K562 (cell line): ENCODE measurements at regions not wholly inside any gene's neighbourhood (a gene's known extent, or its start where the extent isn't known, plus 50 kb on each side); places are given as distances from the start of the nearest gene placed in this dataset.
A peak's percentile ranks its signal among the peaks of the same experiment; 100 is the strongest.

Experiments
- ATAC-seq: fragments of 200-7000 bp; cut with Tn5 transposase; 3 replicates; pipeline ENCODE4 v1.9.1; 2020; ENCODE audit warnings: moderate library complexity
- BruUV-seq: library from RNA; stranded (reverse); fragments of 400-500 nt; replicated peaks from 2 replicates; lab custom pipeline; 2021; lab: Mats Ljungman, UMichigan
- CTCF ChIA-PET: fragments of 300-600 bp; formaldehyde crosslinking; extraction: SDS; loops from one replicate; lab custom pipeline; 2021; ENCODE audit warnings: low intra/inter-chr PET ratio; lab: Yijun Ruan, JAX
- POLR2A ChIA-PET: fragments of 300-600, 350-650 bp; sonication (Branson Sonifier 250); formaldehyde crosslinking; extraction: SDS; loops from one replicate; lab custom pipeline; 2021; ENCODE audit warnings: antibody characterized with exemption, inconsistent platforms; lab: Yijun Ruan, JAX
- DNase-seq, 4 experiments: peaks; one replicate each; pipeline versions ENCODE4 v3.0.0 to v3.0.0-alpha.2; 2011 to 2018; ENCODE audit warnings: low spot score in 3 of 4, mixed read lengths in 3 of 4; ENCODE audit errors: extremely low read depth in 1 of 4
- FAIRE-seq: peaks from 2 replicates; lab custom pipeline; 2011; peaks lifted over from hg19 to GRCh38; lab: Jason Lieb, UNC
- H2AFZ ChIP-seq: 2 replicates; pipeline ENCODE4 v1.6.0; 2011; ENCODE audit warnings: low read depth, low read length, control low read depth, inconsistent platforms
- H3K27ac ChIP-seq: fragments of 200-600 bp; 3 replicates; pipeline ENCODE4 v1.8.0; 2011; ENCODE audit warnings: low read depth, mild to moderate bottlenecking, control low read depth, inconsistent platforms, low read length, moderate library complexity, mixed read lengths; ENCODE audit errors: extremely low read depth
- H3K27me3 ChIP-seq, 2 experiments: fragments of 300-600 bp in 1 of 2; 2 replicates in 1 of 2; 3 replicates in 1 of 2; pipeline versions ENCODE4 v1.6.0 to v1.8.0; 2011; ENCODE audit warnings: inconsistent platforms in 2 of 2, low read length in 2 of 2, mild to moderate bottlenecking in 1 of 2, mixed read lengths in 1 of 2, moderate library complexity in 1 of 2; ENCODE audit not compliant: control insufficient read depth in 2 of 2, insufficient read depth in 2 of 2
- H3K36me3 ChIP-seq: fragments of 300-600 bp; 3 replicates; pipeline ENCODE4 v1.8.0; 2011; ENCODE audit warnings: mild to moderate bottlenecking, low read length, inconsistent platforms; ENCODE audit not compliant: control insufficient read depth, insufficient read depth
- H3K4me1 ChIP-seq, 2 experiments: fragments of 200-600 bp in 1 of 2; replicated peaks in 1 of 2; 2 replicates in 1 of 2; 3 replicates in 1 of 2; pipeline versions ENCODE4 v1.5.1 to v1.8.0; 2011; ENCODE audit warnings: inconsistent platforms in 2 of 2, low read length in 2 of 2, mild to moderate bottlenecking in 1 of 2, mixed read lengths in 1 of 2, moderate library complexity in 1 of 2; ENCODE audit not compliant: control insufficient read depth in 2 of 2, insufficient read depth in 2 of 2
- H3K4me2 ChIP-seq: 2 replicates; pipeline ENCODE4 v1.6.1; 2011; ENCODE audit warnings: low read length, control low read depth, inconsistent platforms, mixed read lengths; ENCODE audit not compliant: insufficient read depth
- H3K4me3 ChIP-seq: fragments of 200-600 bp; sonication (generic), shearing (Covaris generic); 2 replicates; pipeline ENCODE4 v1.5.1; 2016; ENCODE audit warnings: control low read depth, inconsistent platforms
- H3K79me2 ChIP-seq: fragments of 200-600 bp; 3 replicates; pipeline ENCODE4 v1.8.0; 2011; ENCODE audit warnings: low read length, inconsistent platforms; ENCODE audit not compliant: control insufficient read depth, insufficient read depth
- H3K9ac ChIP-seq, 2 experiments: 2 replicates each; pipeline versions ENCODE4 v1.6.0 to v1.6.1; 2011; ENCODE audit warnings: low read depth in 2 of 2, low read length in 2 of 2, control low read depth in 1 of 2, inconsistent platforms in 1 of 2, mild to moderate bottlenecking in 1 of 2, mixed read lengths in 1 of 2; ENCODE audit not compliant: insufficient read depth in 1 of 2
- H3K9me1 ChIP-seq: one replicate; pipeline ENCODE4 v1.6.0; 2011; ENCODE audit warnings: inconsistent platforms, mild to moderate bottlenecking, low read length, moderate library complexity; ENCODE audit not compliant: control insufficient read depth, insufficient read depth
- H3K9me3 ChIP-seq: replicated peaks from 2 replicates; pipeline ENCODE4 v1.5.1; 2011; ENCODE audit warnings: low read depth, low read length, inconsistent platforms; ENCODE audit not compliant: control insufficient read depth, insufficient read depth
- H4K20me1 ChIP-seq: replicated peaks from 2 replicates; pipeline ENCODE4 v1.6.1; 2011; ENCODE audit warnings: low read length, inconsistent platforms, mixed read lengths; ENCODE audit not compliant: control insufficient read depth, insufficient read depth
- ADNP ChIP-seq: fragments of 200-800 bp; sonication (Bioruptor generic); IDR thresholded peaks from 2 replicates; pipeline ENCODE4 v1.6.1; 2016; ENCODE audit warnings: missing genetic modification characterization, missing compliant biosample characterization
- MAX ChIP-seq: sonication (generic); formaldehyde crosslinking; IDR thresholded peaks from 2 replicates; pipeline ENCODE4 v1.9.0; 2022; ENCODE audit warnings: mild to moderate bottlenecking, missing genetic modification reagents
- NFIC ChIP-seq: fragments of 450-650 bp; IDR thresholded peaks from 2 replicates; pipeline ENCODE4 v1.6.1; 2017; ENCODE audit warnings: mild to moderate bottlenecking, inconsistent platforms
- NFIX ChIP-seq: fragments of 250-450 bp; sonication (Bioruptor Pico); IDR thresholded peaks from 2 replicates; pipeline ENCODE4 v1.4.0; 2020; ENCODE audit warnings: low read depth, mild to moderate bottlenecking, moderate library complexity
- PBX2 ChIP-seq, 2 experiments: IDR thresholded peaks in 1 of 2; conservative IDR thresholded peaks in 1 of 2; 2 replicates each; pipeline ENCODE4 v1.6.1; 2016; ENCODE audit warnings: low read depth in 2 of 2, mild to moderate bottlenecking in 1 of 2, missing compliant biosample characterization in 1 of 2, missing genetic modification characterization in 1 of 2, moderate library complexity in 1 of 2
- WGBS: fragments of 100-300 bp; shearing (Covaris generic); methylation state at CpG from one replicate; pipeline ENCODE4 v1.1.6; 2016; ENCODE audit warnings: low coverage, mixed read lengths; ENCODE audit not compliant: insufficient coverage; ENCODE audit errors: missing lambda C conversion rate; 5-methylcytosine and 5-hydroxymethylcytosine counted together
- in situ Hi-C: fragments of 300-500 bp; cut with MboI; formaldehyde crosslinking; loops from 4 replicates; pipeline ENCODE4 v1.15.0; 2018; ENCODE audit warnings: inconsistent platforms, mixed read lengths
- intact Hi-C: fragments of 100-400 bp; cut with micrococcal nuclease; formaldehyde crosslinking; loops from 2 replicates; pipeline ENCODE4 v1.14.2; 2022

GRCh38 chr12:125744201-125744600 lies 679.0 kb downstream of the AACS start:
- Histone ChIP-seq H3K9me3 (no peaks in the 10 kb centered on the region), H3K79me2 (no peaks in the 10 kb centered on the region), H3K4me1 (no peaks in the 10 kb centered on the region), H3K27me3 (no peaks in the 10 kb centered on the region), H3K27ac (no peak overlapping the region), H3K9ac (no peak overlapping the region), H4K20me1 (no peaks in the 10 kb centered on the region), H3K36me3 (no peaks in the 10 kb centered on the region), H3K4me2 (no peak overlapping the region), H3K9me1 (no peaks in the 10 kb centered on the region), H2AFZ (no peak overlapping the region), H3K4me3 (no peak overlapping the region)
- TF ChIP-seq PBX2 (CRISPR knock-in tag; IDR thresholded peaks at IDR 0.05; ENCODE audit: low read depth) (no peak), PBX2 (tag; conservative IDR thresholded peaks at IDR 0.05; ENCODE audit: low read depth) (no peak), MAX (CRISPR knock-in tag) (no peak), NFIC (peak; percentile 76), ADNP (tag) (no peak), NFIX (CRISPR knock-in tag) (peak; percentile 70)
- intact Hi-C loops (no loop called here), in situ Hi-C loops (no loop called here)
- 3% methylated on average over 4 of the region's 4 CpGs for whole genome bisulfite sequencing
- DNase-seq (no peak), FAIRE-seq (no peak), ATAC-seq (no peak)
- no TSS peak for BruUV-seq
- ChIA-PET CTCF (no interaction called here), POLR2A (no interaction called here)
